ENCODE measurements at regions not wholly inside any gene's neighbourhood (a gene's known extent, or its start where the extent isn't known, plus 50 kb on each side); places are given as distances from the start of the nearest gene placed in this dataset.

DNA sequence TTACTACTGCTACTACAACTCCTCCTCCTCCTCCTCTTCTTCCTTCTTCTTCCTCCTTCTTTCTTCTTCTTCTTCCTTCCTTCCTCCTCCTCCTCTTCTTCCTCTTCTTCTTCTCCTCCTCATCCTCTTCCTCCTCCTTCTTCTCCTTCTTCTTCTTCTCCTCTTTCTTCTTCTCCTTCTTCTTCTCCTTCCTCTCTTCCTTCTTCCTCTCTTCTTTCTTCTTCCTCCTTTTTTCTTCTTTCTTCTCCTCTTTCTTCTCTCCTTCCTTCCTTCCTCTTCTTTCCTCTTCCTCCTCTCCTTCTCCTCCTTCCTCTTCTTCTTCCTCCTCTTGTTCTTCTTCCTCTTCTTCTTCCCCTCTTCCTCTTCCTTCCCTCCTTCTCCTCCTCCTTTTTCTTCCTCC lies 94.7 kb upstream of the MYO16 start:
- no peak for DNase-seq

DNA sequence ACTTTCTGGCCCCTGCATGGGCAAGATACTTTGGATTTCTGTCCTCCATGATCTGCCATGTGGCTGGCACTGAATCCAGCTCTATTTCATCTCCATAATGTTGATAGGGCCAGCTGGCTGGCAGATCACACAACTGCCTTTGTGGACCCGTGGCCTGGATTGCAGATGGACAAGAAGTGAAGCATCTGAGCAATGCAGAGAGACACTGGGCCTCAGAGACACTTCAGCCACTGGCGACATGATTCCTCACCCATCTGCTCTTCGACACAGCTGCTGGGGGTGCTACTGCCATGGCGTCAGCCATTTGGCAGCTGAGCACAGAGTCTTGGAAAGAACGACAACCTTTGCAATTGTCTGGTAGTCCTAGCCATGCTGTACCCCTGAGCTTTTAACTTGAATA lies 79.5 kb upstream of the MYO16 start:
- DNase-seq = no peak

DNA sequence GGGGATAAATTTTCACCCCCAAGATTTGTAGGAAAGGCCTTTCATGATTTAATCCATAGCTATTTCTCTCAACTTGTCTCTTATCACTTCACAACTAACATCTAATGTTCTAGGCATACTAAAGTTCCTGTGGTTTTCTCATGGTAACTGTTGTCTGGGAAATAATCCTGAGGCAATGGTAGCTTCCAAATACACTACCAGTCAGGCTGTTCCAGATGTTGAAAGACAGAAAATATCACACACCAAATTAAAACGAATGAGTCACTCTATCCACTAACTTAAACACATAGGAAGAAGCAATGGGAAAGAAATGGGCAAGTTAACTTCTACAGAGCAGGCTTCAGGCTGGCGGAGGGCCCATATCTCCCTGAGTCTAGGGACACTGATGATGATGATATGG lies 77.7 kb upstream of the MYO16 start:
- no peak for DNase-seq

DNA sequence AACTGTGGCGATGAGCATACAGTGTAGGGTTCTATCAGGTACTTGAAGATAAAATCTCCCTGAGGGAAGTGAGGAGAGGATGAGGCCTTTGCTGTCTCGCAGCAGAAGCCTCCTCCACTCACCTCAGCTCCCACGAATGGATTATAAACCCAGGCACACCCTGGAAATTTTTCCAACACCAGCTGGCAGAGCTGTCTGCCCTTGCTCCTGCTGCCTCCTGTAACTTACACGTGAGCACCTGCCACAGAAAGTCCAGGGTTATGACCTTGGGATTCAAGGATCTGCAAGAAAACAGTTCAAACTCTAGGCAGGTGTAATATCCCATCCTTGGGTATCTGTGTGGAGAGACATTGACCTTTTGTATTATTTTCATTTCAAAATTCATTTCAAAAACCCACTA lies 70.9 kb upstream of the MYO16 start:
- no peak for DNase-seq

DNA sequence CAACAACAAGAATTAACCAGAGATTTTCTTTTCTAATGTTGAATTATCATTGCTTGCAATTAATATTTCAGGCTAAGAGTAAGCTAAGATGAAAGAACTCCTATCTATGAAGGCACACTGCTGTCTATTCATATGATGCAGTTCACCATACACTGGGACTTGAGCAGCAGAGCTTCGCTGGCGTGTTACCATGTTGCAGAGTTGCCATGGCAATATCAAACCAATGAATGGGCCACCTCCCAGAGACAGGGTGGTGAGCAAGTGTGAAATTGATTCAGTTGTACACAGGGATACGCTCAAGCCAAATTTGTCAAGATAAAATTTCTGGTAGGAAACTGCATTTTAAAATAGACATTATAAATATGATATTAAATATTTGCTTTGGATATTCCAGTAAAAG lies 69.3 kb upstream of the MYO16 start:
- no peak for DNase-seq

DNA sequence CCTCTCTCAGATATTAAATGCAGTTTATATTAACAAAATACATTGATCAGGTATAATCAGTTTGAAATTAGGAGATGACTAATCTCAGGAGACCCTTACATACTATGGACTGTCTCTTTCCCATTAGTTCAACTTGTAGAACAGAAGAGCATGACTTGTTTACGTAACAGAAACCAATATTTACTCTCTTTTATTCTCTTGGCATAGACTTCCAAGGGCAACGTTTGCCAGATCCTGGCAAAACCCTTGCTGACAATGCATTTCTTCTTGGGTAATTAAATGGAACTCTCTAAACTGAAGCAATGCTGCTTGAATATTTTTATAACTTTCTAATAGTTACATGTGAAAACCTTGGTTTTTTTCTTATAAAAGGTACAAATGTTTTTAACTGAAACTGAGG lies 68.3 kb upstream of the MYO16 start:
- no peak for DNase-seq

DNA sequence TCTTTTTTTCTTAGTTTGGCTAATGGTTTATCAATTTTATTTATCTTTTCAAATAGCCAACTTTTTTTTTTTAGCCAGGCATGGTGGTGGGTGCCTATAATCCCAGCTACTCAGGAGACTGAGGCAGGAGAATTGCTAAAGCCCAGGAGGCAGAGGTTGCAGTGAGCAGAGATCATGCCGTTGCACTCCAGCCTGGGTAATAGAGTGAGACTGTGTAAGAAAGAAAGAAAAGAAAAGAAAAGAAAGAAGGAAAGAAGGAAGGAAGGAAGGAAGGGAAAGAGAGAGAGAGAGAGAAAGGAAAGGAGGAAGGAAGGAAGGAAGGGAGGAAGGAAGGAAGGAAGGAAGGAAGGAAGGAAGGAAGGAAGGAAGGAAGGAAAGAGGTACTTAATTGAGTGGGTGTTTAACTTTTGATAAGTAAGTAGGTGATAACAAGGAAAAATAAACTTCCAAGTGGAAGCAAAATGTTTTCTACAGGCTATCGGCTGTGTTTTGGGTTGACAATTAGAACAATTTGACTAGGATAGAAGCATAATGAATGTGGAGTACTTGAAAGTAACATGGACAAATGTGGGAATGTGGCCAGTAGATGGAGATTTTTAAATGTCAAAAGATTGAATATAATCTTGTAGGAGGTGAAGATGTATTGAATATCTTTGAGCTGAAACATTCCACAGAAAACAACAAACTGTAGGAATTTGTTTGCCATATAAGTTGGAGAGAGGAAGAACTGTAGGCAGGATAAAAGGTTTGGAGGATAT lies 62.8 kb upstream of the MYO16 start:
- DNase-seq = no peak

DNA sequence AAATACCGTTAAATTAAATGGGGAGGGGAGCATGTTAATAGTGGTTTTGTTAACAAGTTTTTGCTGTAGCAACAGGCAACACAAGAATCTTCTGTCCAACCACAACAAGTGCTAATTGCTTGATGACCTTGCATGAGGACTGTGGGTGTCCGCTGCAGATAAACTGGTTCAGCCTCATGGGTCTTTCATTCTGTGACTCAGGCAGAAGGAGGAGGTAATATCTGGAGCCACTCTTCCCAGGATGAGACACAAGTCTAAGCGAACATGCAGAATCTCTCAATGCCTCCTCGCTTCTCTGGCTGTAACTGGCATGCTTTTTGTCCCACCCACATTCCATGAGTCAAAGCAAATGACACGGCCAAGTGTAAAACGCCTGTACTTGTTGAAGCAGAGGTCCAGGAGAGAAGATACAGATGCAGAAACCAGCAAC lies 56.6 kb upstream of the MYO16 start:
- DNase-seq = no peak

DNA sequence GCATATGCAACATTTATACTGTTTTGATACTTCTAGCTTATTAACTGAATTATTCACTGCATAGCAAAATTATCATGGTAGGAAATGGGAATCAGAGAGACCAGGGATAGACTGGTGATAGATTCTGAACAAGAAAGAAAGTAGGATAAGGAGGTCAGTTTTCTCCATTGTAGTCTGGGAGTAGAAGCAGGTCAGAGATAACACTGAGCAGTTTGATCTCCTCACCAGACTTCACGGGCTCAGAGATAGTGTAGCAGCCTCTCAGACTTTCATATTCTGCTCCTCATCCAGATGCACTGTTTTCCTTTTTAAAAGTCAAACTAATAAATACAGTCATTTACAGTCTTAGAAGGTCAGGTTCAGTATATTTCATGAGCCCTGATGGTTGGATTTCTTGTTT lies 56.0 kb upstream of the MYO16 start:
- no peak for DNase-seq

DNA sequence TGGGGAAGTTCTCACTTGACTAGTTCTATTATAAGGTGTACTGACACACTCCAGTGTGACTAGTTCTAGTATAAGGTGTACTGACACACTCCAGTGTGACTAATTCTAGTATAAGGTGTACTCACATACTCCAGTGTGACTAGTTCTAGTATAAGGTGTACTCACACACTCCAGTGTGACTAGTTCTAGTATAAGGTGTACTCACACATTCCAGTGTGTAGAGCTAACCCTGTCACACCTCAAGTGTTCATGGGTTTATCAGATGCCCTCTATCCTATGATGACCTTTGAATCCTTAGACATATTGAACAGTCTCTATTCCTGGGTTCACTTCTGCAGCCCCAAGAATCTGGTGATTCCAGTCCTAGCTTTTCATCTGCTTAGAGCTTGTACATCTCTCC lies 54.6 kb upstream of the MYO16 start:
- DNase-seq = no peak

DNA sequence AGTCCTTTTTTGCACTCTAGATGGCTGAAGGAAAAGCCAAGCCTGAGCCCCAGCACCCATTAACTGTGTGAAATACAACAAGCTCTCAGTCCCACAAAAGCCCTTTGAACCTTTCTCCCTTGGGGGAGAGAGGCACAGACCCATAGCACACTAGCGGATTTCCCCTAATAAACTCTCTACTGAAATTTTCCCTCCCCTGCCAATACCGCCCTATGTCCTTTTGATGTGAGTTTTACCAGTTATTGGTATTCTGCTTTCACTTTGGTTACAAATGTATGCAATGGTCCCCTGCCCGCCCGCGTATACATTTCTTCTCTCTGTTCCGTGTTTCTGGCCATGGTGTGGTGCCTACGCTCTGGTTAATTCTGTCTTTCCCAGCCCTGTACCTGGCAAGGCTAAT lies 54.0 kb upstream of the MYO16 start:
- DNase-seq = no peak

Measured in activated T-cell treated with anti-CD3 and anti-CD28 coated beads, Interleukin-2, amount 50 U/mL, for 48 hours (primary cell).